SK-N-SH treated with all-trans-retinoic acid at 6 μM for 48 hours (cell line): ENCODE measurements at regions not wholly inside any gene's neighbourhood (a gene's known extent, or its start where the extent isn't known, plus 50 kb on each side); places are given as distances from the start of the nearest gene placed in this dataset.

ENCODE experiments used
- BACH2 ChIP-seq: fragments of 250-450 bp; sonication (Bioruptor Pico); IDR thresholded peaks from 2 replicates; pipeline ENCODE4 v1.9.0; 2021; ENCODE audit warnings: mild to moderate bottlenecking, borderline replicate concordance
- CSRNP3 ChIP-seq: fragments of 250-450 bp; sonication (Bioruptor Pico); IDR thresholded peaks from 2 replicates; pipeline ENCODE4 v1.5.1; 2021; ENCODE audit warnings: mild to moderate bottlenecking, moderate library complexity
- ESRRG ChIP-seq: fragments of 250-450 bp; sonication (Bioruptor Pico); IDR thresholded peaks from 2 replicates; pipeline ENCODE4 v1.6.1; 2021; ENCODE audit warnings: mild to moderate bottlenecking
- GLIS3 ChIP-seq: fragments of 250-450 bp; sonication (Bioruptor Pico); IDR thresholded peaks from 2 replicates; pipeline ENCODE4 v1.5.0; 2020; ENCODE audit warnings: mild to moderate bottlenecking, moderate library complexity
- OSR1 ChIP-seq: fragments of 250-450 bp; sonication (Bioruptor Pico); IDR thresholded peaks from 2 replicates; pipeline ENCODE4 v1.8.0; 2022; ENCODE audit warnings: moderate library complexity, mild to moderate bottlenecking, inconsistent platforms
- PATZ1 ChIP-seq: fragments of 250-450 bp; sonication (Bioruptor Pico); IDR thresholded peaks from 2 replicates; pipeline ENCODE4 v1.8.0; 2020; ENCODE audit warnings: mild to moderate bottlenecking, moderate library complexity, borderline replicate concordance
- SNAI2 ChIP-seq: fragments of 250-450 bp; sonication (Bioruptor Pico); IDR thresholded peaks from 2 replicates; pipeline ENCODE4 v1.5.0; 2020; ENCODE audit warnings: mild to moderate bottlenecking, moderate library complexity
- TCF4 ChIP-seq: fragments of 250-450 bp; sonication (Bioruptor Pico); IDR thresholded peaks from 2 replicates; pipeline ENCODE4 v1.8.0; 2021; ENCODE audit warnings: mild to moderate bottlenecking, moderate library complexity, borderline replicate concordance
- ZFP3 ChIP-seq: fragments of 250-450 bp; sonication (Bioruptor Pico); IDR thresholded peaks from 2 replicates; pipeline ENCODE4 v1.5.0; 2020; ENCODE audit warnings: mild to moderate bottlenecking, moderate library complexity
- ZNF565 ChIP-seq: fragments of 450-650 bp; formaldehyde crosslinking; conservative IDR thresholded peaks from 2 replicates; pipeline ENCODE4 v1.5.0; 2020; ENCODE audit warnings: low read depth, mild to moderate bottlenecking, moderate library complexity

- peak; percentile 67; the same call in 1 of the 2 replicates for TF ChIP-seq ZFP3 (CRISPR knock-in tag)
- 0 out of 2 replicates have a peak, but pooled peaks have one; percentile 17 for TF ChIP-seq ESRRG (CRISPR knock-in tag)
- no peak for TF ChIP-seq PATZ1 (CRISPR knock-in tag)
- peak; percentile 61; the same call in 1 of the 2 replicates for TF ChIP-seq CSRNP3 (CRISPR knock-in tag)
- no peak for TF ChIP-seq BACH2 (CRISPR knock-in tag)
- TF ChIP-seq SNAI2 (CRISPR knock-in tag) = 0 out of 2 replicates have a peak, but pooled peaks have one; percentile 43
- TF ChIP-seq GLIS3 (CRISPR knock-in tag) = peak; percentile 85
- peak; percentile 82 for TF ChIP-seq TCF4
- no peak for TF ChIP-seq OSR1 (CRISPR knock-in tag)
- no peak for TF ChIP-seq ZNF565 (CRISPR knock-in tag)
Observed at GRCh38 chr9:25453875-25454274, 224.4 kb downstream of the TUSC1 start.
